Heart left ventricle (tissue), 13 donors: ENCODE measurements at regions not wholly inside any gene's neighbourhood (a gene's known extent, or its start where the extent isn't known, plus 50 kb on each side); places are given as distances from the start of the nearest gene placed in this dataset.
"Not testable (repeated sequence)": the region's sequence is repeated elsewhere in the genome, so short reads cannot be mapped to it uniquely, and the experiment has no call there.

Experiments
- CTCF ChIP-seq, 12 donors: fragments of 200-600 bp; sonication (generic) in 4 of 12; IDR thresholded peaks; one replicate each; pipeline versions ENCODE4 v1.5.0 to v1.8.0; 2018 to 2022; ENCODE audit warnings: antibody characterized with exemption in 12 of 12, mild to moderate bottlenecking in 5 of 12
- POLR2A ChIP-seq, 2 donors: fragments of 450-650 bp; IDR thresholded peaks; one replicate each; pipeline ENCODE4 v1.6.1; 2017; ENCODE audit warnings: antibody characterized with exemption in 2 of 2, mild to moderate bottlenecking in 2 of 2, moderate library complexity in 2 of 2
- donor health status: ischemic (EF 13 %, LVEDD 7.1; RV severe dilation, severe dysfunction).
- donor health status: DM: no; HTN: yes; CAD: no.
- donor health status: DM: no; HTN: no; CAD: no.
- donor health status: ischemic (EF 25% LVEDD 6.9; RV normal size, moderate dysfunction).
- donor health status: ischemic (EF 25% LVEDD 5.7; RV mildly dilated, moderate dysfunction).
- donor health status: ischemic (EF 35%, LVEDD 5.7; RV mildly dilated, moderate dysfunction).
- donor health status: nonischemic (EF 11% LVEDD 7.7; RV severe dilation, severe dysfunction).
- donor health status: DM: yes; HTN: yes; CAD: no.
- donor health status: PGD.
- donor health status: ischemic (EF 29% LVEDD 5.4; RV normal size, mild dysfunction).
- donor health status: nonischemic (EF 23%, LVEDD 6.1; RV moderate dilation, normal function).

- TF ChIP-seq CTCF, POLR2A (IDR thresholded peaks at IDR 0.05): not testable (repeated sequence)
Measured at GRCh38 chr2:111373060-111373459, 252.3 kb downstream of the BCL2L11 start.
